Fibroblast of villous mesenchyme (primary cell): ENCODE measurements at regions not wholly inside any gene's neighbourhood (a gene's known extent, or its start where the extent isn't known, plus 50 kb on each side); places are given as distances from the start of the nearest gene placed in this dataset.

Experiments used
- DNase-seq: peaks from one replicate; pipeline ENCODE4 v3.0.0-alpha.2; 2010; ENCODE audit warnings: low read depth
- H3K4me3 ChIP-seq: 2 replicates; pipeline ENCODE4 v1.5.1; 2011; ENCODE audit warnings: low read depth, mild to moderate bottlenecking, low read length
- TF ChIP-seq, protein P1 (sequence below): IDR thresholded peaks from 2 replicates; pipeline ENCODE4 v1.5.1; 2012; ENCODE audit warnings: low read depth, mild to moderate bottlenecking, low read length; ENCODE audit not compliant: insufficient read depth

DNA sequence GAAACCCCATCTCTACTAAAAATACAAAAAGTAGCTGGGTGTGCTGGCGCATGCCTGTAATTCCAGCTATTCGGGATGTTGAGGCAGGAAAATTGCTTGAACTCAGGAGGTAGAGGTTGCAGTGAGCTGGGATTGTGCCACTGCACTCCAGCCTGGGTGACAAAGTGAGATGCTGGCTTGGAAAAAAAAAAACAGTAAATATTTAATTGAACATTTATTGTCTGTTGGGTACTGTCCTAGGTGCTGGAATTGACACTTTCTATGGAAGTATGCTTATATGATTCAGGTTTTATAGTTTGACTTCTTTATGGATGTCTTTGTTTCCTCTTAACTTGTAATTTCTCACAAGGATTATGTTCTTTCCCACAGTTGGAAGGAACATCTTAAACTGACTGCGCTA lies 633.1 kb upstream of the SETBP1 start:
- no peak for DNase-seq
- TF ChIP-seq, protein P1, sequence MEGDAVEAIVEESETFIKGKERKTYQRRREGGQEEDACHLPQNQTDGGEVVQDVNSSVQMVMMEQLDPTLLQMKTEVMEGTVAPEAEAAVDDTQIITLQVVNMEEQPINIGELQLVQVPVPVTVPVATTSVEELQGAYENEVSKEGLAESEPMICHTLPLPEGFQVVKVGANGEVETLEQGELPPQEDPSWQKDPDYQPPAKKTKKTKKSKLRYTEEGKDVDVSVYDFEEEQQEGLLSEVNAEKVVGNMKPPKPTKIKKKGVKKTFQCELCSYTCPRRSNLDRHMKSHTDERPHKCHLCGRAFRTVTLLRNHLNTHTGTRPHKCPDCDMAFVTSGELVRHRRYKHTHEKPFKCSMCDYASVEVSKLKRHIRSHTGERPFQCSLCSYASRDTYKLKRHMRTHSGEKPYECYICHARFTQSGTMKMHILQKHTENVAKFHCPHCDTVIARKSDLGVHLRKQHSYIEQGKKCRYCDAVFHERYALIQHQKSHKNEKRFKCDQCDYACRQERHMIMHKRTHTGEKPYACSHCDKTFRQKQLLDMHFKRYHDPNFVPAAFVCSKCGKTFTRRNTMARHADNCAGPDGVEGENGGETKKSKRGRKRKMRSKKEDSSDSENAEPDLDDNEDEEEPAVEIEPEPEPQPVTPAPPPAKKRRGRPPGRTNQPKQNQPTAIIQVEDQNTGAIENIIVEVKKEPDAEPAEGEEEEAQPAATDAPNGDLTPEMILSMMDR, result no peak
- H3K4me3 ChIP-seq, result no peak overlapping the region

DNA sequence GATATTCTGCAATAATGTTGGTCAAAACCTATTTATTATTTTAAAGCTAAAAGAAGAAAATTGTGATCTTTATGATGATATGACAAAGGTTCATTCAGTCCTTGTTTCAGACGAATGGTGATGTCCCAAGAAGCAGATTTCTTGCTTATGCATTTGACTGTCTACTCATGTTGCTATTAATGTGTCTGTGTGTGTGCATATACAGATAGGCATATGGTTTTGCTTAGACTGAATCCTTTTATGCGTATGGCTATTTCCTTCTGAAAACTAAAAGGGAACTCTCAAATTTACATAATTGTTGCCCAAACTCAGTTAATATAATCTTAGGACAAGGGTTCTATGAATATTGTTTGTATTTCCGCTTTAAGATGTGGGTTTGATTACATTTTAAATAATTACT lies 632.3 kb upstream of the SETBP1 start:
- no peak overlapping the region for H3K4me3 ChIP-seq
- TF ChIP-seq, protein P1, result no peak
- DNase-seq, result no peak

DNA sequence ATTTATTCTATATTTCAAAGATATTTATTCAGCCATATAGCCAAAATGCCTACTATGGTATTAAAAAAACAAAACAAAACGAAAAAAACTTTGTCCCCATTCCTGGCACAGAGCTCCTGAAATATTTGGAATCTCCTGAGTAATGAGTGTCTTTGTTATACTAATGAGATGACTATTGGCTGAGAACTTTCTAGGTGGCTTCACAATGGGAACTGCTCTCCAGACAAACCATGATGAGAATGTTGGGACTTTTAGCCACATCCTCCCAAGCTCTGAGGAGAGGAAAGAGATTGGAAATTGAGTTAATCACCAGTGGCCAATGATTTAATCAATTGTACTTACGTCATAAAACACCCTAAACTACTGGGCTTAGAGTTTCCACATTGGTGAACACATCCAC lies 631.8 kb upstream of the SETBP1 start:
- H3K4me3 ChIP-seq, result no peak overlapping the region
- TF ChIP-seq, protein P1, result no peak
- no peak for DNase-seq

GRCh38 chr18:44051026-44051425 lies 629.7 kb upstream of the SETBP1 start:
- TF ChIP-seq, protein P1, result no peak
- DNase-seq, result no peak
- H3K4me3 ChIP-seq, result no peak overlapping the region

GRCh38 chr18:44054514-44054913 lies 626.2 kb upstream of the SETBP1 start:
- no peak overlapping the region for H3K4me3 ChIP-seq
- no peak for DNase-seq
- TF ChIP-seq, protein P1, result no peak

DNA sequence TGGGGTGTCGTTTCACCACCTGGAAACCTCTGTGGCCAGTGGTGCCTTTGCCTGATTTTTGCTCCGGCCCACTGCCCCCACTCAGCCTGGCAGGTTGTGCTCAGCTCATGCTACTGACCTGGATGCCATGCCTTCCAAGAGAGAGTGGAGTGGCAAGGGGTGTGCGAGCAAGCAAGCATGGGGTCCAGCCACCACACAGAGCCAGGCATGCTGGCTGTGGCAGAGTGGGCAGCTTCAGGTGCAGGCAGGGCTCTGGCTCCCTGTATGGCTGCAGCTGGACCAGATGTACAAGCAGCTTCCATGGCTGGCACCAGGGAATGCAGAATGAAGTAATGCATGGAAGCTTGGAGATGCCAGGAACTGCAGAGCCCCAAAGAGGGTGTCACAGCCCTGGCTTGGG lies 620.5 kb upstream of the SETBP1 start:
- H3K4me3 ChIP-seq, result no peak overlapping the region
- TF ChIP-seq, protein P1, result no peak
- no peak for DNase-seq

GRCh38 chr18:44061438-44061837 lies 619.2 kb upstream of the SETBP1 start:
- TF ChIP-seq, protein P1, result no peak
- no peak overlapping the region for H3K4me3 ChIP-seq
- no peak for DNase-seq
